ENCODE measurements at regions not wholly inside any gene's neighbourhood (a gene's known extent, or its start where the extent isn't known, plus 50 kb on each side); places are given as distances from the start of the nearest gene placed in this dataset.
"Not testable (repeated sequence)": the region's sequence is repeated elsewhere in the genome, so short reads cannot be mapped to it uniquely, and the experiment has no call there.

DNA sequence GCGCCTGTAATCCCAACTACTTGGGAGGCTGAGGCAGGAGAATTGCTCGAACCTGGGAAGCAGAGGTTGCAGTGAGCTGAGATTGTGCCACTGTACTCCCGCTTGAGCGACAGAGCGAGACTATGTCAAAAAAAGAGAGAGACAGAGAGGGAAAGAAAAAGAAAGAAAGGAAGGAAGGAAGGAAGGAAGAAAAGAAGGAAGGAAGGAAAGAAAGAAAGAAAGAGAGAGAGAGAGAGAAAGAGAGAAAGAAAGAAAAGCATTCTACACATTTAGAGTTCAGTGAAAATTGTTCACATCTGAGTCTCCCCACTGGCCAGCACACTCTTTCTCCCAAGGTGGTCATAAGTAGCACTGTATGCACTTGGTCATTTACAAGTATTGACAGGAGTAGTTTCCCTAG is 69.2 kb upstream of the TAB2 start:
- H3K4me3 ChIP-seq (ENCODE audit: low read length in 2 of 2); H3K27me3 ChIP-seq (ENCODE audit: control insufficient read depth in 2 of 2, insufficient read depth in 1 of 2, low read length in 1 of 2); H3K36me3 ChIP-seq (ENCODE audit: control insufficient read depth in 2 of 2, insufficient read depth in 2 of 2, low read length in 1 of 2); H3K9me3 ChIP-seq (ENCODE audit: control insufficient read depth in 2 of 2, insufficient read depth in 1 of 2, low read length in 1 of 2); H3K27ac ChIP-seq (ENCODE audit: low read depth in 1 of 2, low read length in 1 of 2); DNase-seq (ENCODE audit: low read depth in 6 of 9, low spot score in 9 of 9): not testable (repeated sequence)
- peaks cover 0 to 18% of the 10 kb centered on the region in 2 donors for H3K4me1 ChIP-seq (ENCODE audit: control insufficient read depth in 2 of 2, insufficient read depth in 2 of 2, low read length in 2 of 2)
- 97% methylated on average over 5 of the region's 5 CpGs for whole genome bisulfite sequencing

DNA sequence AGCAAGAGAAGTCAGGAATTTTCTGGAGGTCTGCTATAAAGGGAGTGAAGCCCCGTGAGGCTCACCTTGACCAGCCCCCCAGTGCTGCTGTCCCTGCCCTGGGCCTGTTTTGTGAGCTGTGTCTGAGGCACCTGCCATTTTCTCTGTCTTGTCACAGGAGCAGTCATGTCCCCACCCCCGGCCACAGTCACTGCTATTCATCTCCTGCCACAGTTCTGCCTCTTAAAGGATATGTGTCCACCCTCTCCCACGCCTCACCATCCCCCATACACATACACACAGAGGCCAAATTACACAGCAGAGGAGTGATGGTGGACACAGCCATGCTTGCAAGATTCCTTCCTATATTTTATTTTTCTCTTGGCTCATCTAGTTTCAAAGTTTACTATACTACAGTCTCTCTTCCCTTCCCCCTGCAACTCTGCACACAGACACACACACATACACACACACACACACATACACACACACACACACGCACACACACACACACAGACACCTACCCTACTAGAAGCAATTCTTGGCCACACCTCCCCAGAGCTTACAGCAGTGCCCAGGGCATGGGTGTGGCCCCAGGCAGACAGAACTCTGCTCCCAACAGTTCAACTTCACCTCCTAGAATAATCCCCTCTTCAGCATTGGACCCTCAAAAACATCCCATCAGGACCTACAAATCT is 68.7 kb upstream of the TAB2 start:
- whole genome bisulfite sequencing = 80% methylated on average over 4 of the region's 4 CpGs
- no peaks in the 10 kb centered on the region for H3K36me3 ChIP-seq (ENCODE audit: control insufficient read depth in 2 of 2, insufficient read depth in 2 of 2, low read length in 1 of 2)
- no peak for DNase-seq (ENCODE audit: low read depth in 6 of 9, low spot score in 9 of 9)

DNA sequence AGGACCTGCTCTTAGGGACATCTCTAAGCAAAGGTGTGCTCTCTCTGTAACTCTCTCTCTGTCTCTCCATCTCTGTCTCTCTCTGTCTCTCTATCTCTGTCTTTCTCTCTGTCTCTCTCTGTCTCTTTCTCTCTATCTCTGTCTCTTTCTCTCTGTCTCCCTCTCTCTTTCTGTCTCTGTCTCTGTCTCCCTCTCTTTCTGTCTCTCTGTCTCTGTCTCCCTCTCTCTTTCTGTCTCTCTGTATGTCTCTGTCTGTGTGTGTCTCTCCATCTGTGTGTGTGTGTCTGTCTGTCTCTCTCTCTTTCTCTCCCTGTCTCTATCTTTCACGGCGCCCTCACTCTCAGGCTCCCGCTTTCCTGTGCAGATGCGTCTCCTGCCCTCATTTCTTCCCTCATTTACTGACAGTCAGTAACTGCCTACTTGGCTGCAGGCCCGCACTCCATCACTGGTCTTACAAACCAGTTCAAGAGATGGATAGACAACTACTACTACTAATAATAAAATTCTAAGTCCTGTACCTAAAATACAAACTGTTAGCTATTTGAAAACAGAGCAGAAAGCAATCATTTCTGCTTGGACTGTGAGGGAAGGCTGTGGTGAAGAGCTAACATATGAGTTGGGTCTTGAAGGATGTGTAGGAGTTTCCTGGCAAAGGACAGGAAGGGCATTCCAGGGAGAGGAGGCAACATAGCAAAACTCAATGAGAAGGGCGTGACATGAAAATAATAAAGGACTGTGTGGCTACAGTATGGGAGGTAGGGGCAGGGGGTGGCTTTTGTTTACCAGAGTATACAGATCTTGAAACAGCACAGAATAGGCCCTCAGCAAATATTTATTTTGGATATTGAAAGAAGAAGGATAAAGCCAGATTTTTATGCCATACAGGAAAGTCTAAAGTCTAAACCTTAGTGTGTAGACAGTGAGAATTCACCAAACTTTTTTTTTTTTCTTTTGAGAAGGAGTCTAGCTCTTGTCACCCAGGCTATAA is 67.8 kb upstream of the TAB2 start:
- Histone ChIP-seq H3K9me3 (ENCODE audit: control insufficient read depth in 2 of 2, insufficient read depth in 1 of 2, low read length in 1 of 2) (no peaks in the 10 kb centered on the region), H3K4me3 (ENCODE audit: low read length in 2 of 2) (no peak overlapping the region), H3K36me3 (ENCODE audit: control insufficient read depth in 2 of 2, insufficient read depth in 2 of 2, low read length in 1 of 2) (no peaks in the 10 kb centered on the region), H3K27me3 (ENCODE audit: control insufficient read depth in 2 of 2, insufficient read depth in 1 of 2, low read length in 1 of 2) (no peaks in the 10 kb centered on the region), H3K4me1 (ENCODE audit: control insufficient read depth in 2 of 2, insufficient read depth in 2 of 2, low read length in 2 of 2) (peaks cover 0 to 18% of the 10 kb centered on the region in 2 donors), H3K27ac (ENCODE audit: low read depth in 1 of 2, low read length in 1 of 2) (no peak overlapping the region)
- WGBS = 95% methylated on average over 6 of the region's 6 CpGs
- DNase-seq (ENCODE audit: low read depth in 6 of 9, low spot score in 9 of 9) = no peak

More for the DNA sequence above, 68.7 kb upstream of the TAB2 start:
- Histone ChIP-seq H3K4me3 (ENCODE audit: low read length in 2 of 2) (no peak overlapping the region), H3K27me3 (ENCODE audit: control insufficient read depth in 2 of 2, insufficient read depth in 1 of 2, low read length in 1 of 2) (no peaks in the 10 kb centered on the region), H3K4me1 (ENCODE audit: control insufficient read depth in 2 of 2, insufficient read depth in 2 of 2, low read length in 2 of 2) (peaks cover 0 to 18% of the 10 kb centered on the region in 2 donors), H3K27ac (ENCODE audit: low read depth in 1 of 2, low read length in 1 of 2) (no peak overlapping the region), H3K9me3 (ENCODE audit: control insufficient read depth in 2 of 2, insufficient read depth in 1 of 2, low read length in 1 of 2) (no peaks in the 10 kb centered on the region)

DNA sequence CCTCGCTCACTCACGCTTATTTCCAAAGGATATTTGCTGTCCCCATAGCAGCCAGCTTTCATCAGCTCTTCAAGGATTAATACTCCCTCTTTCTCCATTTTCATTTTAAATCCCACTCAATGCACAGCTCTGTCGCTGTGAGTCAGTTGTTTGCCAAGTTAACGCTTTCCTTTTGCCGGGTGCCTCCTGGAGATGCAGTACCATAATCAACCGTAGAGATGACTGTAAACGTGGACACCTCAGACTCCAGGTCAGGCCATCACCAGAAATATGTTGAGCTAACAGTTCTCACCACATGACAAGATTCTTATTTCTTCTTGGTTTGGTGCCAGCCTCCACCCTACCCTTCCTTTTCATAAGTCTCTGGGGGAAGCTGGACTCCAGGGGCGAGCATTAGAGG is 66.6 kb upstream of the TAB2 start:
- H3K4me3 ChIP-seq (ENCODE audit: low read length in 2 of 2) = no peak overlapping the region
- DNase-seq (ENCODE audit: low read depth in 6 of 9, low spot score in 9 of 9) = no peak
- H3K4me1 ChIP-seq (ENCODE audit: control insufficient read depth in 2 of 2, insufficient read depth in 2 of 2, low read length in 2 of 2) = peaks cover 0 to 18% of the 10 kb centered on the region in 2 donors
- no peaks in the 10 kb centered on the region for H3K27me3 ChIP-seq (ENCODE audit: control insufficient read depth in 2 of 2, insufficient read depth in 1 of 2, low read length in 1 of 2)
- H3K9me3 ChIP-seq (ENCODE audit: control insufficient read depth in 2 of 2, insufficient read depth in 1 of 2, low read length in 1 of 2) = no peaks in the 10 kb centered on the region
- 95% methylated on average over 8 of the region's 8 CpGs for WGBS
- no peaks in the 10 kb centered on the region for H3K36me3 ChIP-seq (ENCODE audit: control insufficient read depth in 2 of 2, insufficient read depth in 2 of 2, low read length in 1 of 2)
- no peak overlapping the region for H3K27ac ChIP-seq (ENCODE audit: low read depth in 1 of 2, low read length in 1 of 2)

DNA sequence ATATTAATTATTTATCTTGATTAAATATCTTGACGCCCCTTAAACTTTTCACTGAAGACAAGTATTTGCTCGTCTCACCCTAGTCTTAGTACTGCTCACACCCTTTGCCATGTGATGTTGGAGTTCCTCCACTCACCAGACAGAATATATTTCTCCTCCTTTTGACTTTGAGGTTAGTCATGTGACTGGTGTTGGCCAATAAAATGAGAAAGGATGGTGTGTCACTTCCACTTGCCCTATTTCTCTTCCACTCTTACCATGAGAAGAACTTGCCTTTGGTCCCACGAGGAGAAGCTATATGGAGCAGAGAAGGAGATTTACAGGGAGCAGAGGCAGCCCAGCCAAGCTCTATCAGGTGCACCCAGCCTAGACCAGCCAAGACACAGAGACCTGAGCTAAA is 64.9 kb upstream of the TAB2 start:
- peaks cover 0 to 9% of the 10 kb centered on the region in 2 donors for H3K4me1 ChIP-seq (ENCODE audit: control insufficient read depth in 2 of 2, insufficient read depth in 2 of 2, low read length in 2 of 2)
- no peaks in the 10 kb centered on the region for H3K36me3 ChIP-seq (ENCODE audit: control insufficient read depth in 2 of 2, insufficient read depth in 2 of 2, low read length in 1 of 2)
- H3K27ac ChIP-seq (ENCODE audit: low read depth in 1 of 2, low read length in 1 of 2) = no peak overlapping the region
- WGBS = 97% methylated on average over 3 of the region's 3 CpGs
- no peak for DNase-seq (ENCODE audit: low read depth in 6 of 9, low spot score in 9 of 9)
- H3K27me3 ChIP-seq (ENCODE audit: control insufficient read depth in 2 of 2, insufficient read depth in 1 of 2, low read length in 1 of 2) = no peaks in the 10 kb centered on the region
- H3K4me3 ChIP-seq (ENCODE audit: low read length in 2 of 2) = no peak overlapping the region
- H3K9me3 ChIP-seq (ENCODE audit: control insufficient read depth in 2 of 2, insufficient read depth in 1 of 2, low read length in 1 of 2) = no peaks in the 10 kb centered on the region

DNA sequence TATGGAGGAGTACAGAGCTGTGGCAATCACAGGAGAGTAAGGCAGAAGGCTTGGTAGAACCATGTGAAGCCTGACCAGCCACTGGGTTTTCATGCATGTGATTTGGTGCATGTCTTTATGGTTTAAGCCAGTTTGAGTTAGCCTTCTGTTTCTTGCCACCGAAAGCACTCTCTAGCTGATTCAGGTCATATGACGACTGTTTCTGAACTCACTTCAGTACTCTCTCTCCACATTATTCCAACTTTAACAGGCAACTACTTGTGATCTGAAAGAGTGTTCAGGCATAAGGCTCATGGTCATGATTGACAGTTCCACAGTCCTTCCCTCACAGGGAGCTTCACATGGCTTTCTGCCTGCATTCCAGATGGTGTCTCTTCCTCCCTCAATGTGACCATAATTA is 63.3 kb upstream of the TAB2 start:
- no peak for DNase-seq (ENCODE audit: low read depth in 6 of 9, low spot score in 9 of 9)
- H3K9me3 ChIP-seq (ENCODE audit: control insufficient read depth in 2 of 2, insufficient read depth in 1 of 2, low read length in 1 of 2) = no peaks in the 10 kb centered on the region
- H3K4me1 ChIP-seq (ENCODE audit: control insufficient read depth in 2 of 2, insufficient read depth in 2 of 2, low read length in 2 of 2) = peaks cover 0 to 6% of the 10 kb centered on the region in 2 donors
- H3K36me3 ChIP-seq (ENCODE audit: control insufficient read depth in 2 of 2, insufficient read depth in 2 of 2, low read length in 1 of 2) = no peaks in the 10 kb centered on the region
- H3K27me3 ChIP-seq (ENCODE audit: control insufficient read depth in 2 of 2, insufficient read depth in 1 of 2, low read length in 1 of 2) = no peaks in the 10 kb centered on the region
- no peak overlapping the region for H3K27ac ChIP-seq (ENCODE audit: low read depth in 1 of 2, low read length in 1 of 2)
- 95% methylated on average over 2 of the region's 2 CpGs for WGBS
- H3K4me3 ChIP-seq (ENCODE audit: low read length in 2 of 2) = no peak overlapping the region

DNA sequence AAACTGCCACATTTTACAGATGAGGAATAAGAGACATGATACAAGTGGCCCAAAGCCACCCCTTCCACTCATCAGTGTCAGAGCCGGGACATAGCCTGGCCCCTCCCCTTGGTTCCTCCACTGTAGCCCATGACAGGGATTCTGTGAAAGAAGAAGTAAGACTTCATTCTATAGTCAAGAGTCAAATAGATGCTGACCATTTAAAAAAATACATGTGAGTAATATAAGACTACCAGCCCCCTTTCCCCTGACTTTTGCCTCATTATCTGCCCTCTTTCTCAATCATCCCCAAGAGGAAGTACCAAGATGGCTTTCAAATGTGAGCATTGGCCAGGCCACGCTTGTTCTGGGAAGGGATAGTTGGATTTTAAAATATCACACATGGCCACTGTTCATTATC is 57.8 kb upstream of the TAB2 start:
- Histone ChIP-seq H3K4me1 (ENCODE audit: control insufficient read depth in 2 of 2, insufficient read depth in 2 of 2, low read length in 2 of 2) (peaks cover 0 to 13% of the 10 kb centered on the region in 2 donors), H3K27me3 (ENCODE audit: control insufficient read depth in 2 of 2, insufficient read depth in 1 of 2, low read length in 1 of 2) (no peaks in the 10 kb centered on the region), H3K4me3 (ENCODE audit: low read length in 2 of 2) (no peak overlapping the region), H3K9me3 (ENCODE audit: control insufficient read depth in 2 of 2, insufficient read depth in 1 of 2, low read length in 1 of 2) (no peaks in the 10 kb centered on the region), H3K27ac (ENCODE audit: low read depth in 1 of 2, low read length in 1 of 2) (no peak overlapping the region), H3K36me3 (ENCODE audit: control insufficient read depth in 2 of 2, insufficient read depth in 2 of 2, low read length in 1 of 2) (no peaks in the 10 kb centered on the region)
- 94% methylated on average over 2 of the region's 2 CpGs for WGBS
- no peak for DNase-seq (ENCODE audit: low read depth in 6 of 9, low spot score in 9 of 9)

DNA sequence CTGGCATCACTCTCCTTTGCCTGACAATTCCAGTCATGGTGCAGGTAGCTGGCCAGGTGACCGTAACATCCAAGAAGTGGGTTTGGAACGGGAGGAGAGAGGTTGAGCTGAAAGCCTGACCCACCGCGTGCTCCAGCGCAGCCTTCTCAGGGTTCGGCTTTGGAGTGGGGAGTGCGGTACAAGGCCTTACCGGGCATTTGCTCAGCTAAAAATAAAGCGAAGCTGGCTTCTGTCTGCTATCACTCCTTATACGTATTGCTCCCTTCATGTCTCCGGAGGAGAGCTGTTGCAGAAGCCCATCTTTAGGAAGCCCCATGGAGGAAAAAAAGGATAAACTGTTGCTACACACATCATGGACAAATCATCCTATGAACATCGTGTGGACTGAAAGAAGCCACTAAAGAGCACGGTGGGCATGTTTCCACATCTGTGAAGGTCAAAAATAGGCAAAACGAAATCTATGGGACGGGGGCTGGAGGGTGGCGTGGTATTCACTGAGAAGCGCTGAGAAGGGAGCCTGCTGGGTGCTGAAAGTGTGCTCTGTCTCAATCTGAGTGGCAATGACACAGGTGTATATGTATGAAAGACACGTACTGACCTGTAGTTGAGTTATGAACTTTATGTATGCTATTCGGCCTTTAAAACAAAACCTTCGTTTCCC is 57.2 kb upstream of the TAB2 start:
- H3K27ac ChIP-seq (ENCODE audit: low read depth in 1 of 2, low read length in 1 of 2) = no peak overlapping the region
- no peaks in the 10 kb centered on the region for H3K9me3 ChIP-seq (ENCODE audit: control insufficient read depth in 2 of 2, insufficient read depth in 1 of 2, low read length in 1 of 2)
- H3K36me3 ChIP-seq (ENCODE audit: control insufficient read depth in 2 of 2, insufficient read depth in 2 of 2, low read length in 1 of 2) = no peaks in the 10 kb centered on the region
- peaks cover 0 to 18% of the 10 kb centered on the region in 2 donors for H3K4me1 ChIP-seq (ENCODE audit: control insufficient read depth in 2 of 2, insufficient read depth in 2 of 2, low read length in 2 of 2)
- no peak for DNase-seq (ENCODE audit: low read depth in 6 of 9, low spot score in 9 of 9)
- H3K4me3 ChIP-seq (ENCODE audit: low read length in 2 of 2) = no peak overlapping the region
- H3K27me3 ChIP-seq (ENCODE audit: control insufficient read depth in 2 of 2, insufficient read depth in 1 of 2, low read length in 1 of 2) = no peaks in the 10 kb centered on the region
- 98% methylated on average over 20 of the region's 20 CpGs for WGBS

Data from thymus (tissue), 11 donors.